ENCODE measurements at regions not wholly inside any gene's neighbourhood (a gene's known extent, or its start where the extent isn't known, plus 50 kb on each side); places are given as distances from the start of the nearest gene placed in this dataset.

- H3K4me1 ChIP-seq (ENCODE audit: control insufficient read depth, extremely low read depth, insufficient read depth, low read length), result no peaks in the 10 kb centered on the region
- no peaks in the 10 kb centered on the region for H3K36me3 ChIP-seq (ENCODE audit: control insufficient read depth, insufficient read depth, low read length)
- TF ChIP-seq EZH2 (IDR thresholded peaks at IDR 0.05; ENCODE audit: low read length, missing control alignments), result no peak
- no peak for TF ChIP-seq CTCF (conservative IDR thresholded peaks at IDR 0.05 in 1 of 2, IDR thresholded peaks at IDR 0.05 in 1 of 2; ENCODE audit: low read depth in 1 of 2, low read length in 2 of 2)
Measured at GRCh38 chr13:83996415-83996814, 114.1 kb upstream of the SLITRK1 start.

DNA sequence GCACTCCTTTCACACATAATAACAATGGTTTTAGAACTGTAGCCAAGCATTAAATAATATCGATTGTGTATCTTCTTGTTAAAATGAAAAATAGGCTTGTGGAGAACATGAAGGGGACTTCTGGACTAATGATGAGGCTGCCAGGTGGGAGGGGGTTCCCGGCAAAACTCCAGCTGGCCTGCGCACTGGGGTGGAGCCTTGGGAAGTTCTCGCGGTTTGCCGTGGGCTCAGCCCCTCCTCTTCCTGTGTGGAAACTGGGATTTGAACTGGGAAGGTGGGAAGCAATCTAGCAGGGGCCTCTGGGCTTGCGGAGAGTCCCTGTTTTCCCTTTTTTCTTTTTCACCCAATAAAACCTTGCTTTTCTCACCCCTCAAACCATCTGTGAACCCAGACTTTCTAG, 113.7 kb upstream of the SLITRK1 start:
- Histone ChIP-seq H3K27me3 (ENCODE audit: control insufficient read depth, insufficient read depth, low read length) (no peaks in the 10 kb centered on the region), H3K9ac (ENCODE audit: insufficient read depth, low read length) (no peak overlapping the region), H3K36me3 (ENCODE audit: control insufficient read depth, insufficient read depth, low read length) (no peaks in the 10 kb centered on the region), H3K9me3 (ENCODE audit: control insufficient read depth, insufficient read depth, low read depth, low read length) (no peaks in the 10 kb centered on the region), H3K4me3 (replicated peaks in 1 of 4; ENCODE audit: control extremely low read depth in 1 of 4, insufficient read depth in 1 of 4, low read depth in 3 of 4, low read length in 4 of 4) (no peak overlapping the region), H3K79me2 (ENCODE audit: control insufficient read depth, insufficient read depth, low read length) (no peaks in the 10 kb centered on the region), H3K27ac (ENCODE audit: insufficient read depth, low read length) (no peak overlapping the region), H4K20me1 (ENCODE audit: control insufficient read depth, extremely low read depth, insufficient read depth, low read length) (no peaks in the 10 kb centered on the region), H3K4me1 (ENCODE audit: control insufficient read depth, extremely low read depth, insufficient read depth, low read length) (no peaks in the 10 kb centered on the region), H2AFZ (ENCODE audit: low read length) (no peak overlapping the region), H3K4me2 (ENCODE audit: extremely low read depth, insufficient read depth, low read length) (no peak overlapping the region)
- no peak for DNase-seq (ENCODE audit: low read depth in 2 of 2)
- TF ChIP-seq CTCF (conservative IDR thresholded peaks at IDR 0.05 in 1 of 2, IDR thresholded peaks at IDR 0.05 in 1 of 2; ENCODE audit: low read depth in 1 of 2, low read length in 2 of 2), result no peak
- no peak for TF ChIP-seq EZH2 (IDR thresholded peaks at IDR 0.05; ENCODE audit: low read length, missing control alignments)

More at GRCh38 chr13:83996415-83996814, 114.1 kb upstream of the SLITRK1 start:
- H3K9ac ChIP-seq (ENCODE audit: insufficient read depth, low read length), result no peak overlapping the region
- H3K9me3 ChIP-seq (ENCODE audit: control insufficient read depth, insufficient read depth, low read depth, low read length), result no peaks in the 10 kb centered on the region
- H3K27ac ChIP-seq (ENCODE audit: insufficient read depth, low read length), result no peak overlapping the region
- no peak overlapping the region for H3K4me2 ChIP-seq (ENCODE audit: extremely low read depth, insufficient read depth, low read length)
- H3K4me3 ChIP-seq (replicated peaks in 1 of 4; ENCODE audit: control extremely low read depth in 1 of 4, insufficient read depth in 1 of 4, low read depth in 3 of 4, low read length in 4 of 4), result no peak overlapping the region
- H2AFZ ChIP-seq (ENCODE audit: low read length), result no peak overlapping the region
- no peaks in the 10 kb centered on the region for H3K27me3 ChIP-seq (ENCODE audit: control insufficient read depth, insufficient read depth, low read length)
- H3K79me2 ChIP-seq (ENCODE audit: control insufficient read depth, insufficient read depth, low read length), result no peaks in the 10 kb centered on the region
- H4K20me1 ChIP-seq (ENCODE audit: control insufficient read depth, extremely low read depth, insufficient read depth, low read length), result no peaks in the 10 kb centered on the region
- no peak for DNase-seq (ENCODE audit: low read depth in 2 of 2)

- no peak for TF ChIP-seq EZH2 (IDR thresholded peaks at IDR 0.05; ENCODE audit: low read length, missing control alignments)
- no peak for TF ChIP-seq CTCF (conservative IDR thresholded peaks at IDR 0.05 in 1 of 2, IDR thresholded peaks at IDR 0.05 in 1 of 2; ENCODE audit: low read depth in 1 of 2, low read length in 2 of 2)
- H3K4me3 ChIP-seq (replicated peaks in 1 of 4; ENCODE audit: control extremely low read depth in 1 of 4, insufficient read depth in 1 of 4, low read depth in 3 of 4, low read length in 4 of 4), result no peak overlapping the region
- H2AFZ ChIP-seq (ENCODE audit: low read length), result no peak overlapping the region
Measured at GRCh38 chr13:83992566-83993358, 110.5 kb upstream of the SLITRK1 start.

More at GRCh38 chr13:83992566-83993358, 110.5 kb upstream of the SLITRK1 start:
- Histone ChIP-seq H4K20me1 (ENCODE audit: control insufficient read depth, extremely low read depth, insufficient read depth, low read length) (no peaks in the 10 kb centered on the region), H3K27ac (ENCODE audit: insufficient read depth, low read length) (no peak overlapping the region), H3K36me3 (ENCODE audit: control insufficient read depth, insufficient read depth, low read length) (no peaks in the 10 kb centered on the region), H3K9me3 (ENCODE audit: control insufficient read depth, insufficient read depth, low read depth, low read length) (no peaks in the 10 kb centered on the region), H3K4me2 (ENCODE audit: extremely low read depth, insufficient read depth, low read length) (no peak overlapping the region), H3K27me3 (ENCODE audit: control insufficient read depth, insufficient read depth, low read length) (no peaks in the 10 kb centered on the region), H3K79me2 (ENCODE audit: control insufficient read depth, insufficient read depth, low read length) (no peaks in the 10 kb centered on the region), H3K9ac (ENCODE audit: insufficient read depth, low read length) (no peak overlapping the region), H3K4me1 (ENCODE audit: control insufficient read depth, extremely low read depth, insufficient read depth, low read length) (no peaks in the 10 kb centered on the region)
- DNase-seq (ENCODE audit: low read depth in 2 of 2), result no peak
